Neuronal stem cell (in vitro differentiated cells): ENCODE measurements at regions not wholly inside any gene's neighbourhood (a gene's known extent, or its start where the extent isn't known, plus 50 kb on each side); places are given as distances from the start of the nearest gene placed in this dataset.

Experiments used
- DNase-seq: peaks from one replicate; pipeline ENCODE4 v3.0.0-alpha.2; 2013; ENCODE audit warnings: low spot score
- H2AFZ ChIP-seq: one replicate; pipeline ENCODE4 v1.6.1; 2013; ENCODE audit warnings: mild to moderate bottlenecking, low read length, inconsistent platforms
- H2AK5ac ChIP-seq: 2 replicates; pipeline ENCODE4 v1.6.1; 2013; ENCODE audit warnings: low read depth, mild to moderate bottlenecking, inconsistent platforms, low read length, moderate library complexity, mixed read lengths
- H2BK120ac ChIP-seq: 2 replicates; pipeline ENCODE4 v1.6.1; 2013; ENCODE audit warnings: low read depth, mild to moderate bottlenecking, inconsistent platforms, low read length, moderate library complexity, mixed read lengths
- H2BK12ac ChIP-seq: one replicate; pipeline ENCODE4 v1.6.1; 2013; ENCODE audit warnings: low read length, inconsistent platforms
- H2BK15ac ChIP-seq: 2 replicates; pipeline ENCODE4 v1.6.1; 2013; ENCODE audit warnings: mild to moderate bottlenecking, low read length, inconsistent platforms, mixed read lengths
- H2BK5ac ChIP-seq: one replicate; pipeline ENCODE4 v1.6.1; 2013; ENCODE audit warnings: inconsistent platforms, mild to moderate bottlenecking, low read length, moderate library complexity
- H3K14ac ChIP-seq: one replicate; pipeline ENCODE4 v1.6.1; 2013; ENCODE audit warnings: low read length, inconsistent platforms
- H3K18ac ChIP-seq: 2 replicates; pipeline ENCODE4 v1.6.1; 2013; ENCODE audit warnings: low read length, inconsistent platforms
- H3K23ac ChIP-seq: 2 replicates; pipeline ENCODE4 v1.6.1; 2013; ENCODE audit warnings: low read depth, mild to moderate bottlenecking, mixed read lengths, low read length, inconsistent platforms; ENCODE audit not compliant: poor library complexity
- H3K27ac ChIP-seq: replicated peaks from 3 replicates; pipeline ENCODE4 v1.5.1; 2013; ENCODE audit warnings: low read length, inconsistent platforms
- H3K27me3 ChIP-seq, 3 experiments: 2 replicates each; pipeline ENCODE4 v1.6.1; 2013; ENCODE audit warnings: low read length in 3 of 3, mild to moderate bottlenecking in 2 of 3, inconsistent platforms in 1 of 3, low read depth in 1 of 3, mixed read lengths in 1 of 3, moderate library complexity in 1 of 3; ENCODE audit not compliant: control insufficient read depth in 3 of 3, insufficient read depth in 3 of 3
- H3K36me3 ChIP-seq, 2 donors: replicated peaks in 1 of 2; 2 replicates each; pipeline ENCODE4 v1.6.1; 2013; ENCODE audit warnings: low read length in 2 of 2; ENCODE audit not compliant: control insufficient read depth in 2 of 2, insufficient read depth in 2 of 2
- H3K4ac ChIP-seq: 2 replicates; pipeline ENCODE4 v1.6.1; 2013; ENCODE audit warnings: inconsistent platforms, mild to moderate bottlenecking, low read length, moderate library complexity
- H3K4me1 ChIP-seq, 2 donors: 1 replicate in 1 of 2; 2 replicates in 1 of 2; pipeline ENCODE4 v1.6.1; 2013; ENCODE audit warnings: low read length in 2 of 2, low read depth in 1 of 2; ENCODE audit not compliant: control insufficient read depth in 2 of 2, insufficient read depth in 1 of 2
- H3K4me2 ChIP-seq: one replicate; pipeline ENCODE4 v1.6.1; 2013; ENCODE audit warnings: mild to moderate bottlenecking, low read length, inconsistent platforms; ENCODE audit not compliant: insufficient read depth, poor library complexity, severe bottlenecking
- H3K4me3 ChIP-seq, 2 donors: 2 replicates each; pipeline ENCODE4 v1.5.1; 2013; ENCODE audit warnings: low read length in 2 of 2, mild to moderate bottlenecking in 2 of 2, inconsistent platforms in 1 of 2, moderate library complexity in 1 of 2
- H3K79me1 ChIP-seq: one replicate; pipeline ENCODE4 v1.6.1; 2013; ENCODE audit warnings: low read depth, mild to moderate bottlenecking, inconsistent platforms, low read length, moderate library complexity
- H3K9ac ChIP-seq: one replicate; pipeline ENCODE4 v1.6.1; 2013; ENCODE audit warnings: mild to moderate bottlenecking, low read depth, low read length, inconsistent platforms; ENCODE audit not compliant: poor library complexity
- H3K9me3 ChIP-seq, 2 donors: replicated peaks in 1 of 2; 2 replicates each; pipeline versions ENCODE3 to v1.6.1; 2013; ENCODE audit warnings: low read length in 2 of 2, mild to moderate bottlenecking in 2 of 2, inconsistent platforms in 1 of 2, low read depth in 1 of 2, mixed read lengths in 1 of 2, moderate library complexity in 1 of 2; ENCODE audit not compliant: control insufficient read depth in 2 of 2, insufficient read depth in 1 of 2
- H4K8ac ChIP-seq: one replicate; pipeline ENCODE4 v1.6.1; 2013; ENCODE audit warnings: low read depth, mild to moderate bottlenecking, inconsistent platforms, low read length, moderate library complexity
- H4K91ac ChIP-seq: one replicate; pipeline ENCODE4 v1.6.1; 2013; ENCODE audit warnings: low read length, low read depth, mild to moderate bottlenecking, inconsistent platforms; ENCODE audit not compliant: poor library complexity
- WGBS, 2 donors: extraction: QIAGEN DNeasy Blood & Tissue Kit; methylation state at CpG; one replicate each; pipeline ENCODE4 v1.1.7; 2013; ENCODE audit warnings: missing lambda C conversion rate in 2 of 2, mixed read lengths in 1 of 2; ENCODE audit not compliant: insufficient read length in 2 of 2, insufficient replicate concordance in 1 of 2; ENCODE audit errors: extremely low coverage in 2 of 2; 5-methylcytosine and 5-hydroxymethylcytosine counted together

DNA sequence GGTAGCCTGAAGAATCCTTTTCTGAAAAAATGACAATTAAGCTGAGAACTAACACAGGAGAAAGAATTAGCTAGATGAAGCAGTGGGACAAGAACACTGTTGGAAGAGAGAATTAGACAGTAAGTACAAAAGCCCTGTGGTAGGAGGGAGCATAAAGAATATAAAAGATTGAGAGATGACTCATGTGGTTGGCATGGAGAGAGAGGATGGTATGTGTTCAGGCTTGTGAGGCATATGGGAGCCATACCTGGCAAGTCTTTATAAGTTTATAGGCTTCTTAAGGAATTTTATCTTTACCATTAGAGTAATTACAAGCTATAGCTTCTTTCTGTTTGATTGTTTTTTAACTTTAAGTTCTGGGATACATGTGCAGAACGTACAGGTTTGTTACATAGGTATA lies 325.0 kb downstream of the ARL6IP6 start:
- H3K4me2 ChIP-seq, result no peak overlapping the region
- H3K9ac ChIP-seq, result no peak overlapping the region
- no peak overlapping the region for H2AK5ac ChIP-seq
- no peak overlapping the region for H4K8ac ChIP-seq
- H4K91ac ChIP-seq, result no peak overlapping the region
- no peaks in the 10 kb centered on the region for H3K9me3 ChIP-seq
- no peak overlapping the region for H2BK15ac ChIP-seq
- H3K4me1 ChIP-seq, result peaks cover 0 to 2% of the 10 kb centered on the region in 2 donors
- H3K18ac ChIP-seq, result no peak overlapping the region
- H2BK120ac ChIP-seq, result no peak overlapping the region
- H3K27me3 ChIP-seq, result no peaks in the 10 kb centered on the region
- no peak overlapping the region for H2BK5ac ChIP-seq
- no peak overlapping the region for H3K4me3 ChIP-seq
- no peak overlapping the region for H2AFZ ChIP-seq
- no peak overlapping the region for H3K4ac ChIP-seq
- no peak overlapping the region for H2BK12ac ChIP-seq
- H3K14ac ChIP-seq, result no peak overlapping the region
- H3K27ac ChIP-seq, result no peak overlapping the region
- no peak for DNase-seq
- H3K36me3 ChIP-seq, result no peaks in the 10 kb centered on the region
- H3K23ac ChIP-seq, result no peak overlapping the region
- no CpG with 5 or more reads among the region's 1 CpG for WGBS, 2 donors
- H3K79me1 ChIP-seq, result no peaks in the 10 kb centered on the region

DNA sequence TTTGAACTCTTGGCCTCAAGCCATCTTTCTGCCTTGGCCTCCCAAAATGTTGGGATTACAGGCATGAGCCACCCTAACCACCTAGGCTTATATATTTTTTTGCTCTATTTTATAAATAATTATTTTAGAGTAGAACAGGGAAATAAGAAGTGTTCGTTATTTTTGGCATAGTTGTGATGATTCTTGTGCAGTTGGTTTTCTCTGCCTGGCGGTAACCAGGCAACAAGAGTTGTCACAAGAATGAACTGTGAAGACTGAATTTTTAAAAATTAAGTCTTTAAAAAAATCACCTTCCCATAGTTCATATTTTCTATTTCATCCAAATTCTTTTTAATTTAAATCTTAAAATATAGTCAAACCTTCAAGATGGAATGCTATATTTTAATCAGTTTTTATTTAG lies 310.2 kb downstream of the ARL6IP6 start:
- no peak overlapping the region for H3K14ac ChIP-seq
- no peak for DNase-seq

DNA sequence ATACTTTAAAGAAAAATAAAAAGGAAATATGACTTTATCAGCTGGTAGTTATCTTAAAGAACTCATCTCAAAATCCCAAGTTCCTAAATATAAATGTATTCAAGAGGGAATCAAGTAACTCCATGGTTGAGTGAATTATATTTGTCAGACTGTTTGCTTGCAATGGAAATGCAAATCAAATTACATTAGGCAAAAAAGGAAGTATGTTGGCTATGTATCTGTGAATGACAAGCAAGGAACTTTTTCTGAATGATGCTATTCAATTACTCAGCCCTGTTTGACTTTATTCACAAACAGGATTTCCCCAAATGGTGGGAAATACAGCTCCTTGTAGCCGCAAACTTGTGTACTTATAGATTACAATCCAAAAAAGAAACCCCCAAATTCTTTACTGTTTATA lies 309.1 kb downstream of the ARL6IP6 start:
- H3K27ac ChIP-seq, result no peak overlapping the region
- H3K14ac ChIP-seq, result no peak overlapping the region
- no peak overlapping the region for H3K9ac ChIP-seq
- H3K9me3 ChIP-seq, result no peaks in the 10 kb centered on the region
- no peak for DNase-seq
- no peak overlapping the region for H3K23ac ChIP-seq
- H3K27me3 ChIP-seq, result no peaks in the 10 kb centered on the region
- no peak overlapping the region for H4K8ac ChIP-seq
- H3K36me3 ChIP-seq, result no peaks in the 10 kb centered on the region
- no peak overlapping the region for H2BK12ac ChIP-seq
- no peak overlapping the region for H2AFZ ChIP-seq
- H3K18ac ChIP-seq, result no peak overlapping the region
- H4K91ac ChIP-seq, result no peak overlapping the region
- no peak overlapping the region for H3K4ac ChIP-seq
- H3K4me2 ChIP-seq, result no peak overlapping the region
- no peak overlapping the region for H2AK5ac ChIP-seq
- WGBS, 2 donors, result no CpG with 5 or more reads among the region's 1 CpG
- no peak overlapping the region for H2BK120ac ChIP-seq
- no peak overlapping the region for H3K4me3 ChIP-seq
- no peaks in the 10 kb centered on the region for H3K79me1 ChIP-seq
- no peak overlapping the region for H2BK5ac ChIP-seq
- H3K4me1 ChIP-seq, result no peaks in the 10 kb centered on the region
- H2BK15ac ChIP-seq, result no peak overlapping the region

More for the DNA sequence above, 310.2 kb downstream of the ARL6IP6 start:
- H3K18ac ChIP-seq, result no peak overlapping the region
- no peaks in the 10 kb centered on the region for H3K79me1 ChIP-seq
- H2AK5ac ChIP-seq, result no peak overlapping the region
- no peak overlapping the region for H4K8ac ChIP-seq
- no peak overlapping the region for H3K4ac ChIP-seq
- H2BK120ac ChIP-seq, result no peak overlapping the region
- no peak overlapping the region for H4K91ac ChIP-seq
- no peak overlapping the region for H3K4me2 ChIP-seq
- no peak overlapping the region for H3K4me3 ChIP-seq
- no peaks in the 10 kb centered on the region for H3K27me3 ChIP-seq
- H2BK5ac ChIP-seq, result no peak overlapping the region
- H2BK12ac ChIP-seq, result no peak overlapping the region
- H2AFZ ChIP-seq, result no peak overlapping the region
- no peaks in the 10 kb centered on the region for H3K4me1 ChIP-seq
- H3K9ac ChIP-seq, result no peak overlapping the region
- no peak overlapping the region for H2BK15ac ChIP-seq
- no peak overlapping the region for H3K27ac ChIP-seq
- peaks cover 0 to 2% of the 10 kb centered on the region in 2 donors for H3K9me3 ChIP-seq
- no CpG with 5 or more reads among the region's 2 CpGs for WGBS, 2 donors
- no peaks in the 10 kb centered on the region for H3K36me3 ChIP-seq
- no peak overlapping the region for H3K23ac ChIP-seq

DNA sequence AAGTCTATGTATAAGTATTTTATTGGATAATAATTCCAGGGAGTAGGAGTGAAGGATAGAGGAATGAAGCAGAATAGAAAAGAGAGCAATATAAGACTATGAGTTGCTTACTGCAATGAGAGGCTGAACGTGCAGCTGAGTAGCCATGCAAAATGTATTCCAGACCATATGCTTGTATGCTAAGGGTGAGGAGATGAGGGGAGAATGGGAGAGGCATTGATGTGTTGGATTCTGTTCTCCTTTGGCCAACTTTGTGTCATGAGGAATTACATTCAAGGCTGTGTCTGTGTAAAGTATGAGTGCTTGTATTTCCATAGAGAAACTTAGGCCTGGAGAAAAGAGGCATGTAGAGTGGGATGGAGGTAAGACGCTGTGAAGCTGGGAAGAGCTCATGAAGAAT lies 301.8 kb downstream of the ARL6IP6 start:
- H3K9me3 ChIP-seq, result peaks cover under 1 to 1% of the 10 kb centered on the region in 2 donors
- no peak overlapping the region for H4K8ac ChIP-seq

More for the DNA sequence above, 301.8 kb downstream of the ARL6IP6 start:
- Histone ChIP-seq H3K27me3 (no peaks in the 10 kb centered on the region), H3K36me3 (no peaks in the 10 kb centered on the region), H3K23ac (no peak overlapping the region), H3K4me2 (no peak overlapping the region), H2BK15ac (no peak overlapping the region), H3K79me1 (no peaks in the 10 kb centered on the region), H3K18ac (no peak overlapping the region), H2BK5ac (no peak overlapping the region), H4K91ac (no peak overlapping the region), H2AK5ac (no peak overlapping the region), H2BK120ac (no peak overlapping the region), H3K9ac (no peak overlapping the region), H3K4ac (no peak overlapping the region), H3K4me3 (no peak overlapping the region), H3K4me1 (no peaks in the 10 kb centered on the region), H2AFZ (no peak overlapping the region), H3K27ac (no peak overlapping the region), H3K14ac (no peak overlapping the region), H2BK12ac (no peak overlapping the region)
- no CpG with 5 or more reads among the region's 2 CpGs for WGBS, 2 donors
- no peak for DNase-seq
